ENCODE measurements at regions not wholly inside any gene's neighbourhood (a gene's known extent, or its start where the extent isn't known, plus 50 kb on each side); places are given as distances from the start of the nearest gene placed in this dataset.

- DNase-seq (no peak), ATAC-seq (no peak)
- intact Hi-C loops (cut with micrococcal nuclease): no loop called here
These were observed 60.8 kb upstream of the SLC35F3 start for GRCh38 chr1:233843525-233844204.

- intact Hi-C loops (cut with micrococcal nuclease): no loop called here
- ATAC-seq: no peak
- no peak for DNase-seq
These were observed 60.2 kb upstream of the SLC35F3 start for GRCh38 chr1:233844275-233844674.

GRCh38 chr1:233844692-233845091 is 59.8 kb upstream of the SLC35F3 start:
- ATAC-seq: no peak
- intact Hi-C loops (cut with micrococcal nuclease): no loop called here
- DNase-seq: no peak
